ENCODE measurements at regions not wholly inside any gene's neighbourhood (a gene's known extent, or its start where the extent isn't known, plus 50 kb on each side); places are given as distances from the start of the nearest gene placed in this dataset.
"Not testable (repeated sequence)": the region's sequence is repeated elsewhere in the genome, so short reads cannot be mapped to it uniquely, and the experiment has no call there.

DNA sequence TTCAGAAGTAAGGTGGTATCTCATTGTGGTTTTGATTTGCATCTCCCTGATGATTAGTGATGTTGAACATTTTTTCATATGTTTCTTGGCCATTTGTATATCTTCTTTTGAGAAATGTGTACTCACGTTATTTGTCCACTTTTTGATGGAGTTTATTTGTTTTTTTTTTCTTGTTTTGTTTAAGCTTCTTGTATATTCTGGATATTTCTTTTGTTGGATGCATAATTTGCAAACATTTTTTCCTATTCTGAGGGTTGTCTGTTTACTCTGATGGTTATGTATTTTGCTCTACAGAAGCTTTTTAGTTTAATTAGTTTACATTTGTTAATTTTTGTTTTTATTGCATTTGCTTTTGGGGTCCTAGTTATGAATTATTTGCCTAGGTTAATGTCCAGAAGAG lies 927.4 kb upstream of the LRFN5 start:
- no peak for DNase-seq

DNA sequence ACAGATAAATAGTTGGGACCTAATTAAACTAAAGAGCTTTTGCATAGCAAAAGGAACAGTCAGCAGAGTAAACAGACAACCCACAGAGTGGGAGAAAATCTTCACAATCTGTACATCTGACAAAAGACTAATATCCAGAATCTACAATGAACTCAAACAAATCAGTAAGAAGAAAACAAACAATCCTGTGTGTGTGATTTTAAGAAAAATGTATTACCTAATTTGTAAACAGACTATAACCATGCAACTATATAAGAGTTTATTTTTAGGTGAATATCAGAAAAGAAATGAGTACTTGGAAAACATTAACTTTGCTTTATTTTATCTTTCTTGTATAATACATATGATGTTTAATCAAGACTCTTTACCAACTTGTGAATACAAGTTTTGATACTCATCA lies 929.5 kb upstream of the LRFN5 start:
- not testable (repeated sequence) for DNase-seq

DNA sequence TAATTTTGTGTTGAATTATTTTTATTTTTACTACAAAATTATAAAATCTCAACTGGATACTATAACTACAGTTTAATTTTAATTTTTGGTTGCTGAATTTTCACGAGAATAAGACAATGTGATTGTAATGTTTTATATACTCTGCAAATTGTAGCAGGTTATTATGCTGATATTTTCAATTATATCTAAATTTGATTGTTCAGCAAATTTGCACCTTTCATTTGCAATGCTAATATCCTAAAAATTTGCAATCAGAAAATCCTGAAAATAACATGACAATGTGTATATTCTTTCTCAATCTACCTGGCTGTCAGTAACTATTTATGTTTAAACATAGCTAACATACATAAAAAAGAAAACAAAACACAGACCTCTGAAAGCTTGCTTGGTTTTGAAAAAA lies 932.2 kb upstream of the LRFN5 start:
- DNase-seq = no peak

- no peak for DNase-seq
Observed at GRCh38 chr14:40656311-40656710, 950.4 kb upstream of the LRFN5 start.

DNA sequence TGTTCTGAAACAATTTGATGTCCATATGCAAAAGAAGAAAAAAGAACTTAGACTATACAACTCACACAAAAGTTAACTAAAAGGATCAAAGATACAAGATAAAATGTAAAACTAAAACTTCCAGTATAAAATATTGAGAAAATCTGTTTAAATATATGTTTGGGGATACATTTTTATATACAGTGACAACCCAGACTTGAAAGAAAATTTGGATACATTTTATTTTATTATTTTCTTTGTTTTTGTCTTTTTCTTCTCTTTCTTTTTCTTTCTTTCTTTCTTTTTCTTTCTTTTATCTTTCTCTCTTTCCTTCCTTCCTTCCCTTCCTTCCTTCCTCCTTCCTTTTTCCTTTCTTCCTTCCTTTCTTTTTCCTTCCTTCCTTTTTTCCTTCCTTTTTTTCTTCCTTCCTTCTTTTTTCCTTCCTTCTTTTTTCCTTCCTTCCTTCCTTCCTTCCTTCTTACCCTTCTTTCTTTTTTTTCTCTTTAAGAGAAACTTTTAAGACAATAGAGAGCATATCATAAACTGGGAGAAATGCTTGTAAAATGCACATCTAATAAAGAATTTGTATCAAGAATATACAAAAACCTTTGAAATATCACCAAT lies 954.5 kb upstream of the LRFN5 start:
- DNase-seq = no peak

DNA sequence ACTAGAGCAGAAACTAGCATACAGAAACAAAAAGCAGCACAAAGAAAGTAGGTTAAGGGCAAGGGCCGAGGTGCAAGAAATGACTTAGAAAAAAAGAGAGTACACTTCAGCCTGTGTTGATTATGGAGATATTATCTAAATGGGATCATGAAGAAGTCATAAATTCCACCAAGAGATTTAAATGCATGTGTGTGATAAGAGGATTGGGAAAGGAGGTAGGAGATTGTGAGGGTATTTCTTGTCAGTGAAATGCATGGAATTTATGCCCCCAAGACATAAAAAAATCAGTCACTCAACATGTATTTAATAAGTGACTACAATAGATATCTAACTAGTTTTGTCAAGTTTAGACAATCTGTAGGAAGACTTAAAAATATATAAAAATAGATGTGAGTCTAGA lies 976.2 kb upstream of the LRFN5 start:
- DNase-seq = no peak

DNA sequence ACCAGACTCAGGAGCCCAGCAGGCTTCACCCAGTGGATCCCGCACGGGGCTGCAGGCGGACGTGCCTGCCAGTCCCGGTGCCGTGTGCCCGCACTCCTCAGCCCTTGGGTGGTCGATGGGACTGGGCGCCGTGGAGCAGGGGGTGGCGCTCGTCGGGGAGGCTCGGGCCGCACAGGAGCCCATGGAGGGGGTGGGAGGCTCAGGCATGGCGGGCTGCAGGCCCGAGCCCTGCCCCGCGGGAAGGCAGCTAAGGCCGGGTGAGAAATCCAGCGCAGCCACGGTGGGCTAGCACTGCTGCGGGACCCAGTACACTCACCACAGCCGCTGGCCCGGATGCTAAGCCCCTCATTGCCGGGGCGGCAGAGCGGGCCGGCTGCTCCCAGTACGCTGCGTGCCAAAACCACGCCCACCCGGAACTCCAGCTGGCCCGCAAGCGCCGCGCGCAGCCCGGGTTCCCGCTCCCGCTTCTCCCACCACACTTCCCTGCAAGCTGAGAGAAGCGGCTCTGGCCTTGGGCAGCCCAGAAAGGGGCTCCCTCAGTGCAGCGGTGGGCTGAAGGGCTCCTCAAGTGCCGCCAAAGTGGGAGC lies 977.0 kb upstream of the LRFN5 start:
- not testable (repeated sequence) for DNase-seq

DNA sequence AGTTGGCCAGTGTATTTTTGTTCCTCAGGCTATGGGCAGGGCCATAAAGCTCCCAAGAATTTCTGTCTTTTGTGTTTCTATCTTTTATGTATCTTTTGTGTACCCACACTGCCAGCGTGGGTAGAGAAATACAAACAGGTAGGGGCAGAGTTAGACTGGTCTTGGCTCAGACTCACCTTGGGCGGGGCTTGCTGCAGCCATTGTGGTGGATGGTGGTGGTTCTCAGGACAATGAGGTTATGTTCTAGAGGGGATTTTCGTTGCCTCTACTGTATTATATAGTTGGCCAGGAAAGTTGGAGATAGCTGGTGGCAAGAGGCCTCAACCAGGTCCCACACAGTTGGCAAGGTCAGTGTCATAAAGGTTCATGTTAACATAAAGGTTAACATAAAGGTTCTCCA lies 977.5 kb upstream of the LRFN5 start:
- DNase-seq = no peak

DNA sequence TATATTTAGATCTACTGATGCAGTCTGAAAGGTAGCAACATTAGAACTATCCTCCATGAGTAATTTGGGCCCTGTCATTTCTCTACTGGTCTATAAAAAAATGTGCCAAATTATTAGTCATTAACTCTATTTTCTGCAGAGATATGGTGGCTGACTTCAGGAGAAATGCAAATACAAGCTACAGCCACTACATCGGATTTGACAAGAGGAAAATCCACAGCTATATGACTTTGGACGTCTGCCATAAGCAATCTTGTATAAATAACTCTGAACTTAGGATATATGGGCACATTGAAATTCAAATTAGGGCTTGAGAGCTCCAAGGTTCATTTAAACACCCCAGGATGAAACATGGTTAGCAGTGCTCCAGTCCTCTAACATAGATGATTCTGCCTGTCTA lies 983.0 kb upstream of the LRFN5 start:
- DNase-seq = no peak

- DNase-seq = no peak
Observed at GRCh38 chr14:40618225-40618898, 988.3 kb upstream of the LRFN5 start.

GRCh38 chr14:40616579-40616978 lies 990.1 kb upstream of the LRFN5 start:
- no peak for DNase-seq

GRCh38 chr14:40601063-40601462 lies 1005.6 kb upstream of the LRFN5 start:
- DNase-seq = no peak

GRCh38 chr14:40599725-40600124 lies 1007.0 kb upstream of the LRFN5 start:
- no peak for DNase-seq

GRCh38 chr14:40581264-40581663 lies 1025.4 kb upstream of the LRFN5 start:
- DNase-seq = no peak

DNA sequence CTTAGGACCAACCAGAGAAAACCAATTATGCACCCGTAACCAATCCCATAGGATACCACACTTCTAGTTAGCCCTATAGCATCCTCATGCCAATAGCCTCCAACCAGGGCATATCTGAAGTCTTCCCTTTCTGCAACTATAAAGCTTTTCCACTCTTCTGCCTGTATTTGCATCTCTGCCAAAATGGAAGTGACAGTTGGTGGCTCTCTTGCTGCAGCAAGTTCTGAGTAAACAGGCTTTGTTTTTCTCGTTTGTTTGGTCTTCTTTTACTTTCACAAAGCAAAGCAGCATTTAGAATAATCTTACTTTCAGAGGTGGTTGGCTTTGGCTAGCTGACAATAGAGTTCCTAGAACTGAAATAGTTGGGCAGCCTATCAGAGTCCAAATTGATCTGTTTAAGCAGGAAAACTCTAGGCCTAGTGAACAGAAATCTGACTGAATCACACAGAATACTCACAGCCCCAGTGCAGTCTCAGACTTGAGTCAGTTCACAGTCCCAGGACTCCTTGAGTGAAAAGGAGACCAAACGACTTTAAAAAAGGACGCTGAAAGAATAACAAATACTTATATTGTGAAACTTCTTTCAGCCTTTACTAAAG lies 1029.7 kb upstream of the LRFN5 start:
- no peak for DNase-seq

GRCh38 chr14:40574780-40575179 lies 1031.9 kb upstream of the LRFN5 start:
- no peak for DNase-seq

DNA sequence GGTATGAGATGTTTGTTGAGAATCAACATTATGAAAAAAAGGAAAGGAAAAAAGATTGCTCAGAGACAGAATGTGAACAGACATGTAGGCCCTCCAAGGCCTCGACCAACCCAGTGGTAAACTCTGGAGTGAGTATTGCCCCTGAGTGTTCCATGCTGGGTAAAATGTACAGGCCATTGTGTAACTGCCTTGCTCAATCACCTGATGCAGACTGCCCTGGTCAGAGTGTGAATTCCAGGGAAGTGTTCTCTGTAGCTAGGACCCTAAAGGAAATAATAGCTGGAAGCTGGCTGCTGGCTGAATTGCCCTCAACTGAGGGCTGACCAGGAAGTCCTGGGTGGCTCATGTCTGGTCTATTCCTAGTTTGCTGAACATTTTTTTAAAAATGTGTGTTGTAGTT lies 1081.4 kb upstream of the LRFN5 start:
- DNase-seq = no peak

- DNase-seq = no peak
Observed at GRCh38 chr14:40523123-40523522, 1083.6 kb upstream of the LRFN5 start.

DNA sequence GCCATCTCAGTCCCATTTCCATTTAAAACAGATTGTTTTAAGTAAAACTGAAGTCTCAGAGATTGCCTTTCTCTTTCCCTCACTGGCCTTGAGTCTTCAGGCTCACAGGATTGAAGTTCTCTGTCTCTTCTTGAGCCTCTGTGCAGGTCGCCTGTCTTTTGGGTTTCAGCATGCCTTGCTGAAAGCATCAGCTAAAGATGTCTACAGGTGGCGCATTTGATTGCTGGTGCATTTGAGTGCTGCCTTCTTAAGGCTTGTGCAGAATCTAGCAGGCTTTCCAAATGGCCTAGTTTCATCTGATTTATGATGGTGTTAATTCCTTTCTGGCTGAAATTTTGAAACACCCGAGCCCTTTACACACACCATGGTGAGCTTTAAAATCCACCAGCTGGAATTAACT lies 1062.2 kb upstream of the FBXO33 start:
- no peak for DNase-seq

DNA sequence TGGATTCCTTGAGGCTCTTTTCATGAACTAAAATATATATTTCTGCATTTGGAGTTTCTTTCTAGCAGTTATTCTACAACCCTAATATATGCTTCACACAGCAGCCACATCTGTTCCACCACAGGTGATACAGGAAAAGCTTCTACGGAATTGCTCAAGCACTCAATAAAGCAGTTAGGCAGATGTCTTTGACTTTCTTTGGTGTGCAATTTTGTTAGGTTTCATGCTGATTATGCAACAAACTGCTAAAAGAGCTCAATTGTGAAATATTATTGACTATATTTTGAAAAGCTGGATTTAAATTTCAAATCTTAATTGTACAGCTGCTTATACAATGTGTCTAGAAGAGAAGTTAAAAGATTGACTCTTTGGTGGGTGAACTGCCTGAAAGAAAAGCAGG lies 1055.6 kb upstream of the FBXO33 start:
- DNase-seq = no peak

DNA sequence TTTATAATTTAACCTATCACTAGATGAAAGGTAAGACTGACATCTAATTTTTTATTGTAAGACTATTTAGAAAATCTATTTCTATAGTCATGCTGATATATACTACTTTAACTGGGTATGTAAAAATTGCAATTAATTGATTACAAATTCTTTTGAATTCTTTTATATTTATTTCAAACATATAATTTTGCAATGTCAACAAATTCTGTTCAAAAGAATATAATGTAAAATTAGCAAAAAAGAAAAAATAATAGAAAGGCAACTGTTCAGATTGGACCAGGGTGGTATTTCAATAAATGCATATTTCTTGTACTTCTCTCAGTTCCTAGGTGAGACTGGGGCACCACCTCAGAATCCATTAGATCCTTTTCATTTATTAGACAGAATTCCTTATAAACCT lies 1053.5 kb upstream of the FBXO33 start:
- no peak for DNase-seq

DNA sequence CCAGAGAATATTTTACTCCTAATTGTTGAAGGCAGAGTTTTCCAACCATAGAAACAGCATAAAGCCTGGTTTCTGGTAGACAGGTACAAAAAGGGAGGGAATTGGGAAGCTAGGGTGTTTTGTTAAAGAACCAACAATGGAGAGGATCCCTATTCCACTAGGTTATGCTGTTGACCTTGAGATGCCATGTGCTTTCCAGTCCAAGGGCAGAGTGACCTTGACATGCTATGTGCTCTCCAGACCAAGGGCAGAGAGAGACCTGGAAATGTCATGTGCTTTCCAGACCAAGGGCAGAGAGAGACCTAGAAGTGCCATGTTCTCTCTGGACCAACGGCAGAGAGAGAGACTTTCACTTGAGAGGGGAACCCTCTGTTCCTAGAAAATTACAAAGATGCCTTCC lies 1043.8 kb upstream of the FBXO33 start:
- DNase-seq = no peak

GRCh38 chr14:40467969-40468368 lies 1035.7 kb upstream of the FBXO33 start:
- DNase-seq = no peak

DNA sequence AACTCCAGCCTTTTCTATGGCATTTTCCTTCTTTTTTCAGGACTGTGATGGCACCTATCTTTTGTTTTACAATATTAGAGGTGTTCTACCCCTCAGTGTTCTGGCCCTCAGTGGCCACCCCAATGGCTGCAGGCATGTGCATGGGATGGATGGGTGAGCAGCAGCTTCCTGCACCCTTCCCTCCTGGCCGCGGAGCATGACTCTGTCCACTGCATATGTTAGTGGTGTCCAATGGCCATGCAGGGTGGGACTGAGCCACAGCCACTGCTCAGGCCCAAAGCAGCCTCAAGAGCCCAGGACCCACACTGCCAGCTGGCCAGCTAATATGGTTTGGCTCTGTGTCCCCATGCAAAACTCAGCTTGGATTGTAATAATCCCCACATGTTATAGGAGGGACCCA lies 1032.3 kb upstream of the FBXO33 start:
- no peak for DNase-seq
